Mesendoderm (in vitro differentiated cells): ENCODE measurements at regions not wholly inside any gene's neighbourhood (a gene's known extent, or its start where the extent isn't known, plus 50 kb on each side); places are given as distances from the start of the nearest gene placed in this dataset.

Experiments
- DNase-seq: peaks from one replicate; pipeline ENCODE4 v3.0.0; 2013
- H2AK5ac ChIP-seq: 2 replicates; pipeline ENCODE4 v1.6.1; 2013; ENCODE audit warnings: low read length, inconsistent platforms
- H2BK120ac ChIP-seq: 2 replicates; pipeline ENCODE4 v1.6.1; 2013; ENCODE audit warnings: low read depth, mild to moderate bottlenecking, low read length, moderate library complexity, mixed read lengths
- H2BK15ac ChIP-seq: replicated peaks from 2 replicates; pipeline ENCODE4 v1.6.1; 2013; ENCODE audit warnings: low read depth, mild to moderate bottlenecking, moderate library complexity
- H2BK5ac ChIP-seq: 2 replicates; pipeline ENCODE4 v1.6.1; 2013; ENCODE audit warnings: low read length, inconsistent platforms
- H3K18ac ChIP-seq: 2 replicates; pipeline ENCODE4 v1.6.1; 2013; ENCODE audit warnings: mild to moderate bottlenecking, low read length, mixed read lengths
- H3K23ac ChIP-seq: one replicate; pipeline ENCODE4 v1.6.1; 2013; ENCODE audit warnings: low read length
- H3K27ac ChIP-seq: 2 replicates; pipeline ENCODE4 v1.5.1; 2013; ENCODE audit warnings: low read depth, mild to moderate bottlenecking, inconsistent platforms, low read length, moderate library complexity
- H3K27me3 ChIP-seq: 2 replicates; pipeline ENCODE4 v1.6.1; 2013; ENCODE audit warnings: low read length, control low read depth, mild to moderate bottlenecking, inconsistent platforms; ENCODE audit not compliant: insufficient read depth, poor library complexity
- H3K36me3 ChIP-seq: 2 replicates; pipeline ENCODE4 v1.6.1; 2013; ENCODE audit warnings: low read length, inconsistent platforms; ENCODE audit not compliant: control insufficient read depth, insufficient read depth
- H3K4ac ChIP-seq: one replicate; pipeline ENCODE4 v1.6.1; 2013; ENCODE audit warnings: low read depth, mild to moderate bottlenecking, low read length, moderate library complexity
- H3K4me1 ChIP-seq: 2 replicates; pipeline ENCODE4 v1.6.1; 2013; ENCODE audit warnings: low read depth, low read length, inconsistent platforms; ENCODE audit not compliant: control insufficient read depth
- H3K4me2 ChIP-seq: 2 replicates; pipeline ENCODE4 v1.6.1; 2013; ENCODE audit warnings: low read length
- H3K4me3 ChIP-seq: 2 replicates; pipeline ENCODE4 v1.5.1; 2013; ENCODE audit warnings: mild to moderate bottlenecking, low read length
- H3K56ac ChIP-seq: one replicate; pipeline ENCODE4 v1.6.1; 2013; ENCODE audit warnings: low read length
- H3K79me1 ChIP-seq: 2 replicates; pipeline ENCODE4 v1.6.1; 2013; ENCODE audit warnings: low read length, inconsistent platforms
- H3K79me2 ChIP-seq: 2 replicates; pipeline ENCODE4 v1.6.1; 2013; ENCODE audit warnings: mild to moderate bottlenecking, low read length; ENCODE audit not compliant: control insufficient read depth, insufficient read depth
- H3K9ac ChIP-seq: 2 replicates; pipeline ENCODE4 v1.6.1; 2013; ENCODE audit warnings: low read length, inconsistent platforms
- H4K5ac ChIP-seq: one replicate; pipeline ENCODE4 v1.6.1; 2013; ENCODE audit warnings: low read length
- H4K8ac ChIP-seq: one replicate; pipeline ENCODE4 v1.6.1; 2013; ENCODE audit warnings: low read depth, mild to moderate bottlenecking, control low read depth, low read length, moderate library complexity
- WGBS: extraction: QIAGEN DNeasy Blood & Tissue Kit; methylation state at CpG from one replicate; pipeline ENCODE4 v1.1.7; 2013; ENCODE audit warnings: low lambda C conversion rate, missing lambda C conversion rate; ENCODE audit not compliant: insufficient coverage; ENCODE audit errors: extremely low coverage; 5-methylcytosine and 5-hydroxymethylcytosine counted together

GRCh38 chr4:14742054-14742453, 260.2 kb upstream of the CPEB2 start:
- Histone ChIP-seq H3K23ac (no peak overlapping the region), H2BK5ac (no peak overlapping the region)
- WGBS: no CpG with 5 or more reads among the region's 1 CpG

GRCh38 chr4:14743172-14743571, 259.1 kb upstream of the CPEB2 start:
- no peak overlapping the region for H3K23ac ChIP-seq
- H3K9ac ChIP-seq: no peak overlapping the region
- H3K18ac ChIP-seq: no peak overlapping the region
- H3K27ac ChIP-seq: no peak overlapping the region
- H3K4ac ChIP-seq: no peak overlapping the region
- no peaks in the 10 kb centered on the region for H3K36me3 ChIP-seq
- H2BK5ac ChIP-seq: no peak overlapping the region
- no peak overlapping the region for H2AK5ac ChIP-seq
- no peak overlapping the region for H3K4me3 ChIP-seq
- no peak overlapping the region for H4K5ac ChIP-seq
- H3K79me1 ChIP-seq: no peaks in the 10 kb centered on the region
- peaks cover 2% of the 10 kb centered on the region for H3K4me1 ChIP-seq
- H4K8ac ChIP-seq: no peak overlapping the region
- no peak for DNase-seq
- no peak overlapping the region for H2BK120ac ChIP-seq
- no CpG with 5 or more reads among the region's 5 CpGs for WGBS
- no peak overlapping the region for H3K4me2 ChIP-seq
- no peaks in the 10 kb centered on the region for H3K79me2 ChIP-seq
- no peaks in the 10 kb centered on the region for H3K27me3 ChIP-seq
- no peak overlapping the region for H3K56ac ChIP-seq
- H2BK15ac ChIP-seq: no peak overlapping the region

More at GRCh38 chr4:14742054-14742453, 260.2 kb upstream of the CPEB2 start:
- Histone ChIP-seq H3K79me1 (no peaks in the 10 kb centered on the region), H3K4me3 (no peak overlapping the region), H3K79me2 (no peaks in the 10 kb centered on the region), H3K9ac (no peak overlapping the region), H3K27me3 (no peaks in the 10 kb centered on the region), H4K5ac (no peak overlapping the region), H3K4me1 (peaks cover 2% of the 10 kb centered on the region), H3K27ac (no peak overlapping the region), H2AK5ac (no peak overlapping the region), H4K8ac (no peak overlapping the region), H3K18ac (no peak overlapping the region), H3K4ac (no peak overlapping the region), H3K36me3 (no peaks in the 10 kb centered on the region), H2BK15ac (no peak overlapping the region), H3K4me2 (no peak overlapping the region), H2BK120ac (no peak overlapping the region), H3K56ac (no peak overlapping the region)
- DNase-seq: no peak

- no peak overlapping the region for H3K4me2 ChIP-seq
- no peak overlapping the region for H4K8ac ChIP-seq
- H3K36me3 ChIP-seq: no peaks in the 10 kb centered on the region
- no peak overlapping the region for H3K27ac ChIP-seq
- H3K23ac ChIP-seq: no peak overlapping the region
- H3K9ac ChIP-seq: no peak overlapping the region
- no CpG with 5 or more reads among the region's 5 CpGs for WGBS
- no peaks in the 10 kb centered on the region for H3K27me3 ChIP-seq
- DNase-seq: no peak
- no peak overlapping the region for H3K4me3 ChIP-seq
- no peak overlapping the region for H2BK120ac ChIP-seq
- H2BK5ac ChIP-seq: no peak overlapping the region
- H3K79me1 ChIP-seq: no peaks in the 10 kb centered on the region
- no peak overlapping the region for H3K56ac ChIP-seq
- H3K79me2 ChIP-seq: no peaks in the 10 kb centered on the region
- no peak overlapping the region for H2AK5ac ChIP-seq
- no peak overlapping the region for H2BK15ac ChIP-seq
- no peak overlapping the region for H4K5ac ChIP-seq
- H3K18ac ChIP-seq: no peak overlapping the region
- peaks cover 2% of the 10 kb centered on the region for H3K4me1 ChIP-seq
- H3K4ac ChIP-seq: no peak overlapping the region
Observed at GRCh38 chr4:14743601-14744000, 258.7 kb upstream of the CPEB2 start.

DNA sequence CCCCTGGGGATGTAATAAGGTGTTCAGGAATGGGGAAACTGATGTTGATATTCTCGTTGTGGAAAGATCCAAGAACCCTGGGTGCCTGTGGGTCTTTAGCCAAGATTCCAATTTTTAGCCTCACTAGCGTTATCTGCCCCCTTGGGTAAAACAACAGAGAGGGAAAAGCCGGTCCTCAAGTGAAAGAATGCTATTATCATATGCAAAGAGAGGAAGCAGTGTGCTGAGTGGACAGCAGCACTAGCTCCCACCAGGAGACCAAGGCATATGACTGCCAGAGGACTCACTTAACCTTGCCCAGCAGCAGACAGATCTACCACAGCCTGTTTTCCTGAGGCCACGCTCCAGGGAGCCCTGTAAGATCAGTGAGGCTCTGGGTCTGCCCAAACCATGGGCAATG, 257.9 kb upstream of the CPEB2 start:
- Histone ChIP-seq H2BK5ac (no peak overlapping the region), H3K4me2 (no peak overlapping the region), H3K56ac (no peak overlapping the region), H3K27me3 (no peaks in the 10 kb centered on the region), H4K5ac (no peak overlapping the region), H3K4me1 (peaks cover 2% of the 10 kb centered on the region), H3K23ac (no peak overlapping the region), H2BK120ac (no peak overlapping the region), H2BK15ac (no peak overlapping the region), H3K36me3 (no peaks in the 10 kb centered on the region), H3K18ac (no peak overlapping the region), H3K4ac (no peak overlapping the region), H3K9ac (no peak overlapping the region), H3K79me2 (no peaks in the 10 kb centered on the region), H3K79me1 (no peaks in the 10 kb centered on the region), H3K4me3 (no peak overlapping the region), H3K27ac (no peak overlapping the region), H4K8ac (no peak overlapping the region), H2AK5ac (no peak overlapping the region)
- DNase-seq: peak; percentile 42
- no CpG with 5 or more reads among the region's 4 CpGs for WGBS

- no peak overlapping the region for H3K4ac ChIP-seq
- H2BK5ac ChIP-seq: no peak overlapping the region
- H3K18ac ChIP-seq: no peak overlapping the region
- H4K5ac ChIP-seq: no peak overlapping the region
- no peaks in the 10 kb centered on the region for H3K36me3 ChIP-seq
- no peak overlapping the region for H2BK15ac ChIP-seq
- no peak overlapping the region for H3K4me3 ChIP-seq
- H3K79me1 ChIP-seq: no peaks in the 10 kb centered on the region
- no peak overlapping the region for H3K56ac ChIP-seq
- no peak overlapping the region for H4K8ac ChIP-seq
- no peak overlapping the region for H3K4me2 ChIP-seq
- H2BK120ac ChIP-seq: no peak overlapping the region
- no peak overlapping the region for H3K27ac ChIP-seq
- no peaks in the 10 kb centered on the region for H3K4me1 ChIP-seq
- no peak overlapping the region for H3K9ac ChIP-seq
- H3K79me2 ChIP-seq: no peaks in the 10 kb centered on the region
- H2AK5ac ChIP-seq: no peak overlapping the region
- DNase-seq: peak; percentile 40
- no peaks in the 10 kb centered on the region for H3K27me3 ChIP-seq
- WGBS: no CpG with 5 or more reads among the region's 2 CpGs
- H3K23ac ChIP-seq: no peak overlapping the region
Observed at GRCh38 chr4:14749910-14750309, 252.4 kb upstream of the CPEB2 start.

- no peaks in the 10 kb centered on the region for H3K79me1 ChIP-seq
- no peak overlapping the region for H3K18ac ChIP-seq
- no peak overlapping the region for H3K4ac ChIP-seq
- no peak overlapping the region for H3K4me3 ChIP-seq
- no peak overlapping the region for H3K23ac ChIP-seq
- no peak overlapping the region for H3K56ac ChIP-seq
- no peaks in the 10 kb centered on the region for H3K27me3 ChIP-seq
- no peak overlapping the region for H3K27ac ChIP-seq
- no peak overlapping the region for H4K8ac ChIP-seq
- WGBS: no CpG with 5 or more reads among the region's 6 CpGs
- no peaks in the 10 kb centered on the region for H3K36me3 ChIP-seq
- H2BK120ac ChIP-seq: no peak overlapping the region
- H3K4me1 ChIP-seq: no peaks in the 10 kb centered on the region
- H3K4me2 ChIP-seq: no peak overlapping the region
- no peak overlapping the region for H2BK15ac ChIP-seq
- no peak for DNase-seq
- no peak overlapping the region for H4K5ac ChIP-seq
- no peak overlapping the region for H2BK5ac ChIP-seq
- no peaks in the 10 kb centered on the region for H3K79me2 ChIP-seq
- no peak overlapping the region for H3K9ac ChIP-seq
- no peak overlapping the region for H2AK5ac ChIP-seq
Observed at GRCh38 chr4:14752341-14753046, 249.8 kb upstream of the CPEB2 start.
